ENCODE measurements at regions not wholly inside any gene's neighbourhood (a gene's known extent, or its start where the extent isn't known, plus 50 kb on each side); places are given as distances from the start of the nearest gene placed in this dataset.
"Not testable (repeated sequence)": the region's sequence is repeated elsewhere in the genome, so short reads cannot be mapped to it uniquely, and the experiment has no call there.

- DNase-seq (ENCODE audit: low read depth in 2 of 2) = not testable (repeated sequence)
Observed at GRCh38 chr1:200284236-200284635, 125.6 kb downstream of the ZNF281 start.

DNA sequence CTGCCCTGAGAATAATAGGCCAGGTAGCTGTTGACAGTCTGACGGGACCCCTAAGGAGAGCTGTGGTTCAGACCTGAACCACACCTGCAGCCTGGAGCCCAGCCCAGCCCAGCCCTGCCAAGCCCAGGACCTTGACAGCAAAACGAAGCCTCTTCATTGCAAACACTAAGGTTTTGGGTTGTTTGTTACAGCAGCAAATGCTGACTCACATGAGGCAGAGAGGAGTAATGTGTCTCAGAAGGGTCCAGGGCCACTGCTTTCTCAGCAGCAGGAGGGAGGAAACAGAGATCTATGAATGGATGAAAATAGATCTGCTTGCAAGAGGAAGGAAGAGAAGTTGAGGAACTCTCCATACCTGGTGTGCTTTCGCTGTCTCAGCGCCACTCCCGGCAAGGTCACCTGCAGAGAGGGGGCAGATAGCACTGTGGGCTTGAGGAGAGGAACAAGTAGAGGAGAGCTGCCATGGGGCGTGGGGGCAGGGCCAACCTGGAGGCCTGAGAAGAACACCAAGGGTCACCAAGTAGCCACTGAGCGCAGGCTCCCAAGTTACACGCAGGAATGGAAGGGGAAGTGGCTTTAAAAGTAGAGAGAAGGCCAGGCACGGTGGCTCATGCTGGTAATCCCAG, 127.2 kb downstream of the ZNF281 start:
- DNase-seq (ENCODE audit: low read depth in 2 of 2) = no peak

- DNase-seq (ENCODE audit: low read depth in 2 of 2) = no peak
Observed at GRCh38 chr1:200281201-200281835, 128.5 kb downstream of the ZNF281 start.

GRCh38 chr1:200279810-200280411, 129.9 kb downstream of the ZNF281 start:
- DNase-seq (ENCODE audit: low read depth in 2 of 2) = peak in 1 of 2 donors; percentile 4

DNA sequence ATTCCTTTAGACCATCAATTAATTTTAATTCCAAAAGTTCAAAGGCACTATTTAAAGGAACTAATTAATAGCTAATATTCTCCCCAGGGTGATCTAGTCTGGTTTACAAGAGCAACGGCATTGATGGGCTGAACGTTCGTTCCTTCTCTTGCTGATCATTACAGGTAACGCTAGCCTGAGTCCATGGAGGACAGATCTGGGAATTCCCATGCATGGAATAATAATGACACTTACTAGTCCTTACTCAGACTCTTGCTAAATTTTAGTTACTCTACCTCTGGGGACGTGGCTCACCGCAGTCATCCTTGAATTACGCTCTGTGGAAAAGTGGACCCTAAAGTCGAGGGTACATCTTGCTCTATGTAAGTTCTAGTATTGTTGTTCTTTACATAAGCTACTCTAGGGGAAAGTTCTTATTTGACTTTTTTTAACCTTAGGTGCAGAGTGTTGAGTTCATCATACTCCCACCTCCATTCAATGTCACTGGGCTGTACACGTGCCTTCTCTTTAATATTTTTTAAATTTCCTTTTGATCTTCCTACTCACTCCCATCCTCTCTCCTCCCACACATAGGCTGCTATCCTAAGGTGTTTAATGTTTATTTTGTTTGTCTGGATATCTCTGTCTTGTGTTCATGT, 133.9 kb downstream of the ZNF281 start:
- DNase-seq (ENCODE audit: low read depth in 2 of 2) = no peak

- no peak for DNase-seq (ENCODE audit: low read depth in 2 of 2)
Observed at GRCh38 chr1:200275415-200275814, 134.4 kb downstream of the ZNF281 start.

- DNase-seq (ENCODE audit: low read depth in 2 of 2) = no peak
Observed at GRCh38 chr1:200274116-200274515, 135.7 kb downstream of the ZNF281 start.

- no peak for DNase-seq (ENCODE audit: low read depth in 2 of 2)
Observed at GRCh38 chr1:200272481-200273068, 137.3 kb downstream of the ZNF281 start.

DNA sequence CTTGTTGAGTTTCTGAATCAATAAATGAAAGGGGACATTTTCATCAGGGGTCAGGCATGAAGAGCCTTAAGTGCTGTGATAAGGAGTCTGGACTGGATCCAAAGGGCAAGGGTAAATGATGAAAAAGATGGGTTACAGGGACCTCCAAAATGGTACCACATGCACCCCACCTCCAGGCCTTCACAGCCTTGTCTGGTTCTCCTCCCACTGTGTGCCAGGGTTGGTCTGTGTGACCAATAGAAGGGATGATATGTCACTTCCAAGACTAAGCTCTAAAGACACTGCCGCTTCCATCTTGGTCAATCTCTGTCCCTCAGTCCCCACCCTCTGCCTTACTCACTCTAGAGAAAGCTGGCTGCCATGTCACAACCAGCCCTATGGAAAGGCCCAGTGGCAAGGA, 140.6 kb downstream of the ZNF281 start:
- DNase-seq (ENCODE audit: low read depth in 2 of 2) = no peak

- no peak for DNase-seq (ENCODE audit: low read depth in 2 of 2)
Observed at GRCh38 chr1:200267937-200268336, 141.9 kb downstream of the ZNF281 start.

GRCh38 chr1:200267458-200267857, 142.4 kb downstream of the ZNF281 start:
- no peak for DNase-seq (ENCODE audit: low read depth in 2 of 2)

DNA sequence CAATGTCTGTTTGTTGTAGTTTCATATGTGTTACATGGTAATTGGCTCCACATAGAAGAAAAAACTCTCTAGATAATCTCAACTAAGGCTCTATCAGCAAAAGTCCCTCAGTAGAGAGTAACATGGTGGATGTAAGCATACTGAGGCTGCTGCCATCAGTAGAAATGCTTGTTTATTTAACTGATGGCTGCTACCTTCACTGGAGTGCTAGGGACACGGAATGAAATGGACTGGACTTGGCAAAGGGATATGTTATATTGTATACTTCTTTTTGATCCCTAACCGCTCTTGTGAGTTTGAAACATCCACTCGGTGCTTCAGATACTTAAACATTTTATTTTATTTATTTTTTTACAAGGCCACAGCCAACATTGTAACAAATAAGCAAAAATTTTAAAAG, 143.0 kb downstream of the ZNF281 start:
- no peak for DNase-seq (ENCODE audit: low read depth in 2 of 2)

DNA sequence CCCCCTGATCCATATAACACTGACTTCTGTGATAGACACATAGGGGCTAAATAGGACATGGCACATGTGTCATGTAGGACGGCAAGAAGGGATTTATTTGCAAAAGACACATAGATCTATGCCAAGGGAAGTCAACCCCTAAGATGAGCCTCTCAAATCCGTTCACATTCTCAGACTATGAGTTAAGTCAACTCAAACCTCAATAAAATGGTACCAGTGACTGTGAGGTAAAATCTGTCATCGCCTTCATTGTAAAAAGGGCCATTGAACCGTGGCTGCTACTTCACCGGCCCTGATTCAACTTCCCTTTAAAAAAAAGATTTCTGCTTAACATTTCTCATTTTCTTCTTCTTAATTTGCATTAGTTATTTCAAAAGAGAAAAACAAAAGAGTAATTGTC, 144.0 kb downstream of the ZNF281 start:
- no peak for DNase-seq (ENCODE audit: low read depth in 2 of 2)

DNA sequence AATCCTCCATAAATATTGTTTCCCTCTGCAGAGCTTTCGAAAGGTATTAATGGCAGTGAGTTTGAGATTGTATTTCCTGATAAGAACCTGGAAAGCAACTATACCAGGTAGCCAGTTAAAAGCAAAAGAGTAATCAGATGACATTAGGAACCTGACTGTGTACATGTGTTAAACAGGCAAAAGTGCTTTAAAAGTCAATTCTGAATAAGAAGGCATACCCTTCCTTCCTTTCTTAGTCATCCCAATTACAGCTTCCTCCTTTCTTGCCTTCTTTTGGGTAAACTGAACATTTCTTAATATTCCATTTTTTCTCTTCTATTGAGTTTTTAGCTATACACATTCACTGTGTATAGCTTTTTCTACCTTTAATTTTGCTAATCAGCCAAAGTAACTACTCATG, 144.7 kb downstream of the ZNF281 start:
- DNase-seq (ENCODE audit: low read depth in 2 of 2) = no peak

DNA sequence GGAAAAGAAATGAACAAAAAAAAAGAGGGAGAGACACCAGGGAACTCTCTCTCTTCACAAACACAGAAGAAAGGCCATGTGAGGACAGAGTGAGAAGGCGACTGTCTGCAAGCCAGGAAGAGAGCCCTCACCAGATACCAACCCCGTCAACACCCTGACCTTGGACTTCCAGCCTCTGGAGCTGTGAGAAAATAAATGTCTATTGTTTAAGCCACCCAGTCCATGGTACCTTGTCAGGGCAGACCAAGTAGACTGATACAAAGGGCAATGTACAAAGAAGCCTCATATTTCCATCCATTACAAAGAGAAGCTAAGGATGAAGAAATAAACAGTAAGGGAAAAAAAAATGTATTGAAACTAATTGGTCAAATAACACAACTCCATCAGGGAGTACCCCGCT, 146.6 kb downstream of the ZNF281 start:
- no peak for DNase-seq (ENCODE audit: low read depth in 2 of 2)

DNA sequence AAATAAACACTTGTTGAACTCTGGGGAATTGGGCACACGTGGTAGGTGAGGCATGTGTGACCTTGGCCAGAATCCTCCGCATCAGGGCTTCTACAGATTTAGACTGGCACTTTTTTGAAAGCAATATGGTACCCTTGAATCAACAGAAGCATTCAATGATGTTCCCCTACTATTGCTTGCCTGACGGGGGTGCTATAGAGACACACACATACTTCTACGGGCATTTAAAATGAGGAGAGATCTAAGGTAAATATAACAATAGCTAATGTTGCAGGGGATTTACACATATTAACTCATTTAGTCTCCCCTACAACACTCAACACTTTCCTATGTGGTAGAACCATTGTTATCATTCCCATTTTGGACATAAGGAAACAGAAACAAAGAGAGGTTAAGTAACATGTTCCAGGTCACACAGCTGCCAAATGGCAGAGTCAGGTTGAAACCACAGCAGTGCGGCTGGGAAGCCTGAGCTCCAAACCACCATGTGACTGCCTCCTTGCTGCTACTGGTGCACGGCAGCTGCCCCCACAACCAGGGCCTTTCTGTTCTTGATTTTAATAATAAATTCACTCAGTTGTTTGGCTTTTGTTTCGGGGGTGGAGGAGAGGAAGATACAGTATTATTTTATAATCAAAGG, 147.4 kb downstream of the ZNF281 start:
- DNase-seq (ENCODE audit: low read depth in 2 of 2) = peak in 1 of 2 donors; percentile 16

- no peak for DNase-seq (ENCODE audit: low read depth in 2 of 2)
Observed at GRCh38 chr1:200260597-200261335, 149.1 kb downstream of the ZNF281 start.

DNA sequence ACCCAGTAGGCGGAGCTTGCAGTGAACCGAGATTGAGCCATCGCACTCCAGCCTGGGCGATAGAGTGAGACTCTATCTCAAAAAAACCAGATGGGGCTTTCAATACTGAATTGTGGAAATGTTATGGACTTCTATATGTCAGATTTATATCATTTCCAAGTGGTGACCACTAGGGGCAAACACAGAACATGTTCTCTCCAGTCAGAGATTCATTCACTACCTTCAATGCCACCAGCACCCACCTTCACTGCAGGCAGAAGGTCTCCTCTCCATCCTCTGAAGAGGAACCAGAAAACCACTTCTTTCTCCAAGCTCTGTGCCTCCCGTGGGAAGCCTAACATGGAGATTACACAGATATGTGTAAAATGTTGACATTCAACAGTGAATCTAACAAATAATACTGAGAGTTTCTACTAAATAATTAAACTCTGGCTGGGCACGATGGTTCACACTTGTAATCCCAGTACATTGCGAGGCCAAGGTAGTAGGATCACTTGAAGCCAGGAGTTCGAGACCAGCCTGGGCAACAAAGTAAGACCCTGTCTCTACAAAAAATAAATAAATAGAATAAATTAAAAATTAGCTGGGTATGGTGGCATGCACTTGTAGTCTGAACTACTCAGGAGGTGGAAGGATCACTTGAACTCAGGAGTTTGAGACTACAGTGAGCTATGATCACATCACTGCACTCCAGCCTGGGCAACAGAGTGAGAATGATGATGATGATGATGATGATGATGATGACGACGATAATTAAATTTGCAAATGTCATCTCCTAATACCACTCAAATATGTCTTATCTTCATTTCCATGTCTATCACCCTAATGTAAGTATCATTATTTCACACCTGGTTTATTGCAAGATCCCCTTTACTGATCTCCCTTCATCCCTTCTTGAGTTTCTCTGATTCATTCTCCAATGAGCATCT, 151.1 kb downstream of the ZNF281 start:
- DNase-seq (ENCODE audit: low read depth in 2 of 2) = no peak

- no peak for DNase-seq (ENCODE audit: low read depth in 2 of 2)
Observed at GRCh38 chr1:200257235-200257634, 152.6 kb downstream of the ZNF281 start.

- DNase-seq (ENCODE audit: low read depth in 2 of 2) = not testable (repeated sequence)
Observed at GRCh38 chr1:200254602-200255001, 155.2 kb downstream of the ZNF281 start.
